Epithelial cell of esophagus (primary cell): ENCODE measurements at regions not wholly inside any gene's neighbourhood (a gene's known extent, or its start where the extent isn't known, plus 50 kb on each side); places are given as distances from the start of the nearest gene placed in this dataset.

Experiments
- DNase-seq: peaks from one replicate; pipeline ENCODE4 v3.0.0; 2010; ENCODE audit warnings: low read depth
- H3K4me3 ChIP-seq: 2 replicates; pipeline ENCODE4 v1.5.1; 2011; ENCODE audit warnings: mild to moderate bottlenecking, low read length, control low read depth
- CTCF ChIP-seq: IDR thresholded peaks from 2 replicates; pipeline ENCODE4 v1.5.1; 2011; ENCODE audit warnings: low read depth, mild to moderate bottlenecking, low read length, control low read depth, inconsistent platforms; ENCODE audit not compliant: insufficient read depth; ENCODE audit errors: missing control alignments

GRCh38 chr12:67534046-67534445 lies 114.5 kb upstream of the DYRK2 start:
- no peak for TF ChIP-seq CTCF
- peak; percentile 77 for DNase-seq
- no peak overlapping the region for H3K4me3 ChIP-seq

GRCh38 chr12:67534681-67535080 lies 113.9 kb upstream of the DYRK2 start:
- no peak for TF ChIP-seq CTCF
- no peak overlapping the region for H3K4me3 ChIP-seq
- peak; percentile 78 for DNase-seq

- TF ChIP-seq CTCF: no peak
- H3K4me3 ChIP-seq: no peak overlapping the region
- no peak for DNase-seq
Measured at GRCh38 chr12:67535176-67535575, 113.4 kb upstream of the DYRK2 start.

GRCh38 chr12:67535971-67536370 lies 112.6 kb upstream of the DYRK2 start:
- TF ChIP-seq CTCF: no peak

GRCh38 chr12:67539329-67539728 lies 109.2 kb upstream of the DYRK2 start:
- H3K4me3 ChIP-seq: no peak overlapping the region
- no peak for DNase-seq
- no peak for TF ChIP-seq CTCF

More at GRCh38 chr12:67535971-67536370, 112.6 kb upstream of the DYRK2 start:
- no peak for DNase-seq
- H3K4me3 ChIP-seq: no peak overlapping the region

GRCh38 chr12:67539946-67540345 lies 108.6 kb upstream of the DYRK2 start:
- no peak overlapping the region for H3K4me3 ChIP-seq
- DNase-seq: peak; percentile 64
- no peak for TF ChIP-seq CTCF

- DNase-seq: peak; percentile 90
- no peak for TF ChIP-seq CTCF
- no peak overlapping the region for H3K4me3 ChIP-seq
Measured at GRCh38 chr12:67540920-67541624, 107.5 kb upstream of the DYRK2 start.
